Liver (tissue), 8 donors: ENCODE measurements at regions not wholly inside any gene's neighbourhood (a gene's known extent, or its start where the extent isn't known, plus 50 kb on each side); places are given as distances from the start of the nearest gene placed in this dataset.

Experiments used
- DNase-seq: peaks from one replicate; pipeline ENCODE4 v3.0.0-alpha.2; 2017; ENCODE audit warnings: low spot score
- H3K27ac ChIP-seq, 2 donors: one replicate each; pipeline ENCODE4 v1.7.0; 2013; ENCODE audit warnings: inconsistent platforms in 2 of 2, low read length in 2 of 2, control low read depth in 1 of 2, low read depth in 1 of 2, mild to moderate bottlenecking in 1 of 2
- H3K27me3 ChIP-seq, 4 donors: one replicate each; pipeline versions ENCODE4 v1.6.1 to v1.7.0; 2013; ENCODE audit warnings: low read length in 3 of 4, inconsistent platforms in 1 of 4, mild to moderate bottlenecking in 1 of 4, moderate library complexity in 1 of 4; ENCODE audit not compliant: control insufficient read depth in 4 of 4, insufficient read depth in 4 of 4
- H3K36me3 ChIP-seq, 4 donors: one replicate each; pipeline versions ENCODE4 v1.6.1 to v1.7.0; 2013; ENCODE audit warnings: low read length in 3 of 4, mild to moderate bottlenecking in 3 of 4, low read depth in 1 of 4, moderate library complexity in 1 of 4; ENCODE audit not compliant: control insufficient read depth in 4 of 4, insufficient read depth in 3 of 4
- H3K4me1 ChIP-seq, 4 donors: one replicate each; pipeline versions ENCODE4 v1.6.1 to v1.7.0; 2013; ENCODE audit warnings: low read length in 3 of 4, mild to moderate bottlenecking in 3 of 4, moderate library complexity in 1 of 4; ENCODE audit not compliant: control insufficient read depth in 4 of 4, insufficient read depth in 4 of 4
- H3K4me3 ChIP-seq, 3 donors: one replicate each; pipeline versions ENCODE4 v1.6.1 to v1.7.0; 2013; ENCODE audit warnings: low read length in 3 of 3, control low read depth in 1 of 3, low read depth in 1 of 3, mild to moderate bottlenecking in 1 of 3
- H3K9ac ChIP-seq, 2 donors: one replicate each; pipeline ENCODE4 v1.7.0; 2013; ENCODE audit warnings: low read length in 2 of 2, mild to moderate bottlenecking in 2 of 2, moderate library complexity in 2 of 2, control low read depth in 1 of 2, low read depth in 1 of 2
- H3K9me3 ChIP-seq, 4 donors: one replicate each; pipeline versions ENCODE4 v1.6.1 to v1.7.0; 2013; ENCODE audit warnings: low read length in 3 of 4; ENCODE audit not compliant: control insufficient read depth in 4 of 4
- CTCF ChIP-seq: fragments of 150-350 bp; IDR thresholded peaks from 2 replicates; pipeline ENCODE4 v1.5.1; 2017; ENCODE audit warnings: improper control_type of control experiment, low read depth, low read length; ENCODE audit not compliant: missing input control
- EGR1 ChIP-seq, 2 donors: IDR thresholded peaks; 2 replicates each; pipeline ENCODE4 v1.6.1; 2016 to 2018; ENCODE audit warnings: antibody characterized with exemption in 2 of 2, low read depth in 2 of 2
- FOXA1 ChIP-seq: IDR thresholded peaks from 2 replicates; pipeline ENCODE4 v1.6.1; 2016; ENCODE audit warnings: antibody characterized with exemption
- FOXA2 ChIP-seq: IDR thresholded peaks from 2 replicates; pipeline ENCODE4 v1.6.1; 2016; ENCODE audit warnings: antibody characterized with exemption
- GABPA ChIP-seq, 2 donors: IDR thresholded peaks in 1 of 2; conservative IDR thresholded peaks in 1 of 2; 2 replicates each; pipeline ENCODE4 v1.6.1; 2016; ENCODE audit warnings: antibody characterized with exemption in 2 of 2, mild to moderate bottlenecking in 1 of 2, moderate library complexity in 1 of 2
- HNF4A ChIP-seq, 2 donors: conservative IDR thresholded peaks; 2 replicates each; pipeline ENCODE4 v1.6.1; 2016; ENCODE audit warnings: antibody characterized with exemption in 2 of 2, mild to moderate bottlenecking in 2 of 2
- JUND ChIP-seq, 2 donors: IDR thresholded peaks; 2 replicates each; pipeline ENCODE4 v1.6.1; 2016; ENCODE audit warnings: antibody characterized with exemption in 2 of 2
- NR2F2 ChIP-seq: IDR thresholded peaks from 2 replicates; pipeline ENCODE4 v1.6.1; 2016; ENCODE audit warnings: antibody characterized with exemption
- RAD21 ChIP-seq, 2 donors: IDR thresholded peaks; 2 replicates each; pipeline ENCODE4 v1.6.1; 2016; ENCODE audit warnings: antibody characterized with exemption in 2 of 2, mild to moderate bottlenecking in 2 of 2
- RXRA ChIP-seq, 2 donors: IDR thresholded peaks; 2 replicates each; pipeline ENCODE4 v1.6.1; 2017 to 2018; ENCODE audit warnings: antibody characterized with exemption in 2 of 2, mild to moderate bottlenecking in 1 of 2
- SP1 ChIP-seq: IDR thresholded peaks from 2 replicates; pipeline ENCODE4 v1.6.1; 2018; ENCODE audit warnings: antibody characterized with exemption, mild to moderate bottlenecking
- TAF1 ChIP-seq: conservative IDR thresholded peaks from 2 replicates; pipeline ENCODE4 v1.6.1; 2016; ENCODE audit warnings: antibody characterized with exemption, mild to moderate bottlenecking
- YY1 ChIP-seq: IDR thresholded peaks from 2 replicates; pipeline ENCODE4 v1.6.1; 2016; ENCODE audit warnings: antibody characterized with exemption, mild to moderate bottlenecking
- WGBS: extraction: QIAGEN DNeasy Blood & Tissue Kit; methylation state at CpG from one replicate; pipeline ENCODE4 v1.1.7; 2013; 5-methylcytosine and 5-hydroxymethylcytosine counted together
- TF ChIP-seq, protein P1 (sequence below): IDR thresholded peaks from 2 replicates; pipeline ENCODE4 v1.6.1; 2016; ENCODE audit warnings: antibody characterized with exemption
- TF ChIP-seq, protein P2 (sequence below): IDR thresholded peaks from 2 replicates; pipeline ENCODE4 v1.6.1; 2016; ENCODE audit warnings: antibody characterized with exemption
- donor health status: healthy.
- donor health status: healthy.
- donor health status: healthy.
- donor health status: healthy.
- donor health status: healthy.

DNA sequence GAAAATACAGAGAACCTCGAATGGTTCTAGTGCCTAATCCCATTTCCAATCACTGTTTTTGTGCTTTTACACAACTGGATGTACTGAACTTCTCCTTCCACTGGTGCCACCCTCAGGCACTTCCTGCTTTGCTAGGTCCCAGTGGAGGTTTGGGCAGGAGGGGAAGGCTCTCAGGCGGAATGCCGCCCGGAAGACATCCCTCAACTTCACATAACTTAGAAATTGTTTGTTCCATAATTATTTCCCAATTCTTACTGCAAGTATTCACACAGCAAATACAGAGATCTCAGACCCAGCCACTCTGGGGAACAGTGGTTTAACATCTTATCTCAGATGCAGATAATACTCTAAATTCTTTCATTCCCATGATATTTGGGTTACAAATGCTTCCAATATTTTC, 195.7 kb upstream of the IPO5 start:
- no peak for DNase-seq
- H3K9me3 ChIP-seq: no peaks in the 10 kb centered on the region
- 75% methylated on average over 4 of the region's 4 CpGs for WGBS

DNA sequence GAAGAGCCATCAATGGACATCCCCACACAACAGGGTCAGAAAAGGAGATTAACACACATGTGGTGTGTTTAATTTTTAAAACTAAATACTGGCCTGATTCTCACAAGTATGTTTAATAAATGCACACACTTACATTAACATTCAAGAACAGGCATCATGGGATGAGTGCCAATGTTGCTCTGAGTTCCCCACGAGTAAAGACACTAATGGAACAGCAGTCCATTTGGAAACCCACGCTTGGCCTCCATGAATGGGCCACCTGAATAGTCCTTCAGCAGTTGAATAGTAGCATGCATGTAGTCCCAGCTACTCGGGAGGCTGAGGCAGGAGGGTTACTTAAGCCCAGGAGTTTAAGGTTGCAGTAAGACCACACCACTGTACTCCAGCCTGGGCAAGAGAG, 195.2 kb upstream of the IPO5 start:
- H3K27me3 ChIP-seq: no peaks in the 10 kb centered on the region
- no peak for TF ChIP-seq SP1
- TF ChIP-seq YY1: no peak
- TF ChIP-seq FOXA1: no peak
- TF ChIP-seq, protein P1, sequence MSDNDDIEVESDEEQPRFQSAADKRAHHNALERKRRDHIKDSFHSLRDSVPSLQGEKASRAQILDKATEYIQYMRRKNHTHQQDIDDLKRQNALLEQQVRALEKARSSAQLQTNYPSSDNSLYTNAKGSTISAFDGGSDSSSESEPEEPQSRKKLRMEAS: no peak
- no peak for TF ChIP-seq HNF4A (conservative IDR thresholded peaks at IDR 0.05)
- TF ChIP-seq RXRA (IDR thresholded peaks at IDR 0.05): no peak
- TF ChIP-seq TAF1: no peak
- TF ChIP-seq EGR1 (IDR thresholded peaks at IDR 0.05; ENCODE audit: low read depth in 2 of 2): no peak
- H3K4me1 ChIP-seq: no peaks in the 10 kb centered on the region
- H3K4me3 ChIP-seq: no peak overlapping the region
- H3K36me3 ChIP-seq: no peaks in the 10 kb centered on the region
- no peak overlapping the region for H3K9ac ChIP-seq
- H3K27ac ChIP-seq: no peak overlapping the region
- H3K9me3 ChIP-seq: no peaks in the 10 kb centered on the region
- no peak for DNase-seq
- 52% methylated on average over 3 of the region's 3 CpGs for WGBS

More for the DNA sequence above, 195.7 kb upstream of the IPO5 start:
- no peak overlapping the region for H3K9ac ChIP-seq
- H3K36me3 ChIP-seq: no peaks in the 10 kb centered on the region
- TF ChIP-seq GABPA (IDR thresholded peaks at IDR 0.05 in 1 of 2, conservative IDR thresholded peaks at IDR 0.05 in 1 of 2) (no peak), NR2F2 (peak; percentile 36)
- H3K27me3 ChIP-seq: no peaks in the 10 kb centered on the region
- H3K4me3 ChIP-seq: no peak overlapping the region
- no peaks in the 10 kb centered on the region for H3K4me1 ChIP-seq
- H3K27ac ChIP-seq: no peak overlapping the region

DNA sequence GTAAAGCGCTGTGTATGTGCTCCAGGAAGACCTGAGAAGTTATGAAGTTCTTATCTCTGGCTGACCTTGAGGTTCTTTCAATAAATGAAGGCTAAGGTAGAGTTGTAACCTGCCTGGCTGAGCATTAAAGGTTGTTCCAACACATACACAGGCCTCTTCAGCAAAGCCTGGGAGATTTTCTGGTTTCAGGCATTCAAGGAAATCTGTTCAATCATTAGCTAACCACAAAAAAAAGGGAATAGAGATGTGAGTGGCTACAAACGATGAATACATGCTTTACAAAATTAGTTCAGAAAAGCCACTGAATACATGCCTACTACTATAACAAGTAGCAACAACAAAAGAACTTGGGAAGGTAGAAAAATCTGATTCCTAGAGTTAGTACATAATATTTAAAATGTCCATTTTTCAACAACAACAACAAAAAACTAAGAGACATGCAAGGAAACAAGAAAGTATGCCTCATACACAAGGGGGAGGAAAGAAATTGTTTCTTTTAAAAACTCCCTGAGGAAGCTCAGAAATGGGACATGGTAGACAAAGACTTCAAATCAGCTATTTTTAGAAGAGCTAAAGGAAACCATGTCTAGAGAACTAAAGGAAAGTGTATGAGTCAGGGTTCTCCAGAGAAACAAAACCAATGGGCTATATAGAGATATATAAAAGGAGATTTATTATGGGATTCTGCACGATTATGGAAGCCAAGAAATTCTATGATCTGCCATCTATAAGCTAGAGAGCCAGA, 191.5 kb upstream of the IPO5 start:
- Histone ChIP-seq H3K27ac (no peak overlapping the region), H3K36me3 (no peaks in the 10 kb centered on the region), H3K9me3 (no peaks in the 10 kb centered on the region), H3K27me3 (no peaks in the 10 kb centered on the region), H3K4me3 (no peak overlapping the region), H3K4me1 (no peaks in the 10 kb centered on the region), H3K9ac (no peak overlapping the region)
- WGBS: 61% methylated on average over 3 of the region's 3 CpGs
- DNase-seq: no peak
- TF ChIP-seq TAF1 (no peak), FOXA2 (no peak), CTCF (no peak), GABPA (IDR thresholded peaks at IDR 0.05 in 1 of 2, conservative IDR thresholded peaks at IDR 0.05 in 1 of 2) (no peak), YY1 (no peak), RAD21 (IDR thresholded peaks at IDR 0.05) (no peak), JUND (IDR thresholded peaks at IDR 0.05) (no peak)
- TF ChIP-seq, protein P1: no peak
- TF ChIP-seq, protein P2, sequence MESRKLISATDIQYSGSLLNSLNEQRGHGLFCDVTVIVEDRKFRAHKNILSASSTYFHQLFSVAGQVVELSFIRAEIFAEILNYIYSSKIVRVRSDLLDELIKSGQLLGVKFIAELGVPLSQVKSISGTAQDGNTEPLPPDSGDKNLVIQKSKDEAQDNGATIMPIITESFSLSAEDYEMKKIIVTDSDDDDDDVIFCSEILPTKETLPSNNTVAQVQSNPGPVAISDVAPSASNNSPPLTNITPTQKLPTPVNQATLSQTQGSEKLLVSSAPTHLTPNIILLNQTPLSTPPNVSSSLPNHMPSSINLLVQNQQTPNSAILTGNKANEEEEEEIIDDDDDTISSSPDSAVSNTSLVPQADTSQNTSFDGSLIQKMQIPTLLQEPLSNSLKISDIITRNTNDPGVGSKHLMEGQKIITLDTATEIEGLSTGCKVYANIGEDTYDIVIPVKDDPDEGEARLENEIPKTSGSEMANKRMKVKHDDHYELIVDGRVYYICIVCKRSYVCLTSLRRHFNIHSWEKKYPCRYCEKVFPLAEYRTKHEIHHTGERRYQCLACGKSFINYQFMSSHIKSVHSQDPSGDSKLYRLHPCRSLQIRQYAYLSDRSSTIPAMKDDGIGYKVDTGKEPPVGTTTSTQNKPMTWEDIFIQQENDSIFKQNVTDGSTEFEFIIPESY: no peak
